HL-60 (cell line): ENCODE measurements at regions not wholly inside any gene's neighbourhood (a gene's known extent, or its start where the extent isn't known, plus 50 kb on each side); places are given as distances from the start of the nearest gene placed in this dataset.

Experiments
- DNase-seq, 2 experiments: peaks; one replicate each; pipeline ENCODE4 v3.0.0-alpha.2; 2010 to 2020; ENCODE audit warnings: low read depth in 1 of 2, low spot score in 1 of 2
- H3K27ac ChIP-seq: fragments of 250-450 bp; sonication (Bioruptor Pico); replicated peaks from 2 replicates; pipeline ENCODE4 v1.5.1; 2020; ENCODE audit warnings: mild to moderate bottlenecking, moderate library complexity
- H3K27me3 ChIP-seq: fragments of 250-450 bp; sonication (Bioruptor Pico); 2 replicates; pipeline ENCODE4 v1.5.1; 2021; ENCODE audit warnings: mild to moderate bottlenecking, moderate library complexity; ENCODE audit not compliant: insufficient read depth, poor library complexity, severe bottlenecking
- H3K4me3 ChIP-seq: replicated peaks from 2 replicates; pipeline ENCODE4 v1.5.1; 2011; ENCODE audit warnings: mild to moderate bottlenecking, control low read depth, low read length; ENCODE audit not compliant: insufficient read depth
- GABPA ChIP-seq: IDR thresholded peaks from 2 replicates; pipeline ENCODE4 v1.6.1; 2012; ENCODE audit warnings: low read depth
- POLR2AphosphoS5 ChIP-seq: IDR thresholded peaks from 2 replicates; pipeline ENCODE4 v1.6.1; 2012; ENCODE audit warnings: low read depth
- SPI1 ChIP-seq: IDR thresholded peaks from 2 replicates; pipeline ENCODE4 v1.6.1; 2012; ENCODE audit warnings: low read depth, mild to moderate bottlenecking, borderline replicate concordance
- TF ChIP-seq, protein P1 (sequence below): IDR thresholded peaks from 2 replicates; pipeline ENCODE4 v1.6.1; 2012; ENCODE audit warnings: low read depth; ENCODE audit not compliant: insufficient replicate concordance
- TF ChIP-seq, protein P2 (sequence below): IDR thresholded peaks from one replicate; pipeline ENCODE4 v1.5.1; 2011; ENCODE audit warnings: low read length, control low read depth, inconsistent platforms; ENCODE audit not compliant: insufficient read depth

DNA sequence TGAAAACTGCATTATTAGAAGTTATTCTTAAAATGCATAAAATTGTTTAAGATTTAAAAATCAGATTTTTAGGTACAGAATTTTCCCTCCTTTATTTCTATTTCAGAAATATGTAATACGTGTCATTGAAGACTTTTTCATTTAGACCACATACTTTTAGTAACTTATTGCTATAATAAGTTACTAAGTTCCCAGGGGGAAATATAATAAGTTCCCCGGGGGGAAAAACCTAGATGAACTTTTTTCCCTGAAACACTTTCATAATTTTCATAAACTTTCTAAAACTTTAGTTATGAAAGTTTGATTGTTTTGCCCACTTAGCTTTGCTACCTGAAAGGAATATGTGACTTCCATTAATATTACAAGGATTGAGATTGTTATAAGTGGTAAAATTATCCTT, 1341.5 kb upstream of the IGFBP7 start:
- H3K27me3 ChIP-seq = no peaks in the 10 kb centered on the region
- DNase-seq = no peak
- TF ChIP-seq SPI1 = no peak
- no peak for TF ChIP-seq POLR2AphosphoS5
- TF ChIP-seq, protein P1, sequence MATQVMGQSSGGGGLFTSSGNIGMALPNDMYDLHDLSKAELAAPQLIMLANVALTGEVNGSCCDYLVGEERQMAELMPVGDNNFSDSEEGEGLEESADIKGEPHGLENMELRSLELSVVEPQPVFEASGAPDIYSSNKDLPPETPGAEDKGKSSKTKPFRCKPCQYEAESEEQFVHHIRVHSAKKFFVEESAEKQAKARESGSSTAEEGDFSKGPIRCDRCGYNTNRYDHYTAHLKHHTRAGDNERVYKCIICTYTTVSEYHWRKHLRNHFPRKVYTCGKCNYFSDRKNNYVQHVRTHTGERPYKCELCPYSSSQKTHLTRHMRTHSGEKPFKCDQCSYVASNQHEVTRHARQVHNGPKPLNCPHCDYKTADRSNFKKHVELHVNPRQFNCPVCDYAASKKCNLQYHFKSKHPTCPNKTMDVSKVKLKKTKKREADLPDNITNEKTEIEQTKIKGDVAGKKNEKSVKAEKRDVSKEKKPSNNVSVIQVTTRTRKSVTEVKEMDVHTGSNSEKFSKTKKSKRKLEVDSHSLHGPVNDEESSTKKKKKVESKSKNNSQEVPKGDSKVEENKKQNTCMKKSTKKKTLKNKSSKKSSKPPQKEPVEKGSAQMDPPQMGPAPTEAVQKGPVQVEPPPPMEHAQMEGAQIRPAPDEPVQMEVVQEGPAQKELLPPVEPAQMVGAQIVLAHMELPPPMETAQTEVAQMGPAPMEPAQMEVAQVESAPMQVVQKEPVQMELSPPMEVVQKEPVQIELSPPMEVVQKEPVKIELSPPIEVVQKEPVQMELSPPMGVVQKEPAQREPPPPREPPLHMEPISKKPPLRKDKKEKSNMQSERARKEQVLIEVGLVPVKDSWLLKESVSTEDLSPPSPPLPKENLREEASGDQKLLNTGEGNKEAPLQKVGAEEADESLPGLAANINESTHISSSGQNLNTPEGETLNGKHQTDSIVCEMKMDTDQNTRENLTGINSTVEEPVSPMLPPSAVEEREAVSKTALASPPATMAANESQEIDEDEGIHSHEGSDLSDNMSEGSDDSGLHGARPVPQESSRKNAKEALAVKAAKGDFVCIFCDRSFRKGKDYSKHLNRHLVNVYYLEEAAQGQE = no peak
- TF ChIP-seq, protein P2, sequence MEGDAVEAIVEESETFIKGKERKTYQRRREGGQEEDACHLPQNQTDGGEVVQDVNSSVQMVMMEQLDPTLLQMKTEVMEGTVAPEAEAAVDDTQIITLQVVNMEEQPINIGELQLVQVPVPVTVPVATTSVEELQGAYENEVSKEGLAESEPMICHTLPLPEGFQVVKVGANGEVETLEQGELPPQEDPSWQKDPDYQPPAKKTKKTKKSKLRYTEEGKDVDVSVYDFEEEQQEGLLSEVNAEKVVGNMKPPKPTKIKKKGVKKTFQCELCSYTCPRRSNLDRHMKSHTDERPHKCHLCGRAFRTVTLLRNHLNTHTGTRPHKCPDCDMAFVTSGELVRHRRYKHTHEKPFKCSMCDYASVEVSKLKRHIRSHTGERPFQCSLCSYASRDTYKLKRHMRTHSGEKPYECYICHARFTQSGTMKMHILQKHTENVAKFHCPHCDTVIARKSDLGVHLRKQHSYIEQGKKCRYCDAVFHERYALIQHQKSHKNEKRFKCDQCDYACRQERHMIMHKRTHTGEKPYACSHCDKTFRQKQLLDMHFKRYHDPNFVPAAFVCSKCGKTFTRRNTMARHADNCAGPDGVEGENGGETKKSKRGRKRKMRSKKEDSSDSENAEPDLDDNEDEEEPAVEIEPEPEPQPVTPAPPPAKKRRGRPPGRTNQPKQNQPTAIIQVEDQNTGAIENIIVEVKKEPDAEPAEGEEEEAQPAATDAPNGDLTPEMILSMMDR = no peak
- no peak for TF ChIP-seq GABPA
- no peak overlapping the region for H3K4me3 ChIP-seq
- no peak overlapping the region for H3K27ac ChIP-seq

DNA sequence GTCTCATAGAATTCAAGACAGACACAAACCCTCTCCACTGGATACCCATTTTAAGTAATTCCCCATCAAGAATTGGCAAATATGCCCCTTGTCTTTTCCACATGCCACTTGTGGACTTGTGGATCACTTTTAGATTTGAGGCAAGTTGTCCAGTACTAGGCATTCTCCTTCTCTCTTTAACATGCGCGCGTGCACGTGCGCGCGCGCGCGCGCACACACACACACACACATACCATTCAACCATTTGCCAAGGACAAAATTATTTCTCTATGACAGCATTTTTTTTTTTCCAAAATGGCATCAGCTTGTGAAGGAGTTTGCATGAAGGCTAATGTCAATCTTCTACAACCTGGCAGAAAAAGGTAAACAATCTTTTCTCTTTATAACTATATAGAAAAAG, 1325.7 kb upstream of the IGFBP7 start:
- no peak overlapping the region for H3K4me3 ChIP-seq
- H3K27ac ChIP-seq = no peak overlapping the region
- no peak for DNase-seq
- TF ChIP-seq, protein P1 = no peak
- TF ChIP-seq SPI1 (no peak), GABPA (no peak), POLR2AphosphoS5 (no peak)
- TF ChIP-seq, protein P2 = no peak
- H3K27me3 ChIP-seq = no peaks in the 10 kb centered on the region

DNA sequence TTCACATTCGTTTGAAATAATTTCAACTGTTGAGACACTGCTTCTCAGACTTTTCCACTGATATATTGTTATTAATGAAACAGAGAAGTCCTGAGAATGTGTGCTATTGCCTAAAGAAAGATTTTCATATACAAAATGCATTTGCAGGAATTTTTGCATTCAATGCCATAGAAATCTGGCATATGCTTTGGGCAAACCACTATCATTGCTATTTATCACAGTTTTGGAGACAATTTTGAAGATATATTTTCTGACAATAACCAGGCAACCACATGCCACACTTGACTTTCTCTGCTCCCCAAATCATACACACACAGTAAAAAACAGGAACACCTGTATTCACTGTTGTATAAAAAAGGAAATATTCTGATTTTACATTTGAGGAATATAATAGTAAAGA, 1303.7 kb upstream of the IGFBP7 start:
- H3K27me3 ChIP-seq = no peaks in the 10 kb centered on the region
- H3K27ac ChIP-seq = no peak overlapping the region
- H3K4me3 ChIP-seq = no peak overlapping the region
- TF ChIP-seq GABPA (no peak), SPI1 (no peak), POLR2AphosphoS5 (no peak)
- TF ChIP-seq, protein P2 = no peak
- TF ChIP-seq, protein P1 = no peak
- DNase-seq = no peak
